ENCODE measurements at regions not wholly inside any gene's neighbourhood (a gene's known extent, or its start where the extent isn't known, plus 50 kb on each side); places are given as distances from the start of the nearest gene placed in this dataset.

- no peak for TF ChIP-seq RARB (CRISPR knock-in tag; IDR thresholded peaks at IDR 0.05)
- TF ChIP-seq BHLHE40 (IDR thresholded peaks at IDR 0.05; ENCODE audit: low read depth, low read length): no peak
- no peak for TF ChIP-seq MAFK (IDR thresholded peaks at IDR 0.05; ENCODE audit: partially characterized antibody)
- TF ChIP-seq RFX5 (IDR thresholded peaks at IDR 0.05): no peak
- TF ChIP-seq EHMT2 (IDR thresholded peaks at IDR 0.05; ENCODE audit: low read depth): no peak
Measured at GRCh38 chr16:76857402-76857801, 333.6 kb upstream of the MON1B start (continued).

GRCh38 chr16:76862901-76863300, 328.1 kb upstream of the MON1B start:
- no peak for ATAC-seq
- peaks cover 3% of the 10 kb centered on the region; the same call in 1 of the 3 replicates for H3K9me3 ChIP-seq
- ChIA-PET CTCF (no interaction called here), POLR2A (no interaction called here)
- no peak overlapping the region for H3K27ac ChIP-seq
- TF ChIP-seq EP300 (IDR thresholded peaks at IDR 0.05): no peak
- no peaks in the 10 kb centered on the region for H3K4me1 ChIP-seq
- no peak for DNase-seq (ENCODE audit: low read depth in 1 of 2, low spot score in 1 of 2)
- H3K4me3 ChIP-seq: no peak overlapping the region
- no peak overlapping the region for H3K4me2 ChIP-seq
- no peak for FAIRE-seq

DNA sequence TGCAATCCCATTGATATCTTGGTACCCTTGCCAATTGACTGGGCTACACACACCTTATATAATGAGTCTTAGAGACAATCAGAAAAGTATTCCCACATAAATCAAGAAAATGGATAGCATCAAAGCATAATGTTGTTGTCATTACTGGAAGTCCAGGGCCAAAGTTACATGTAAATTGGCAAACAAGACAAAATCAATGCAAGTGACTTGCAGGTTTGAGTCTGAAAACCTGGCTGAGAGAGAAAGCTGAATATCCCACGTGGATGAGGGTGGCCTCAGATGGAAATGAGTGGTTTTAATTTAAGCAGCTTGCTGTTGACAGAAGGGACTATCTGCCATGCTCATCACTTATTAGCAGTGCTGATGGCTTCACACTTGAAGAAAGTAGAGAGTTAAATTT, 324.0 kb upstream of the MON1B start:
- CTCF ChIA-PET: no interaction called here
- Histone ChIP-seq H3K27ac (no peak overlapping the region), H3K4me2 (no peak overlapping the region), H3K4me1 (no peaks in the 10 kb centered on the region), H3K9me3 (no peaks in the 10 kb centered on the region), H3K4me3 (no peak overlapping the region)
- WGBS (ENCODE audit: missing lambda C conversion rate): 8% methylated on average over 1 of the region's 1 CpG
- no peak for FAIRE-seq
- POLR2A ChIA-PET: no interaction called here
- no peak for ATAC-seq
- TF ChIP-seq BHLHE40 (IDR thresholded peaks at IDR 0.05; ENCODE audit: low read depth, low read length) (no peak), MAFK (IDR thresholded peaks at IDR 0.05; ENCODE audit: partially characterized antibody) (no peak), RAD21 (conservative IDR thresholded peaks at IDR 0.05 in 1 of 2, IDR thresholded peaks at IDR 0.05 in 1 of 2) (no peak), CBX8 (IDR thresholded peaks at IDR 0.05) (no peak), RARB (CRISPR knock-in tag; IDR thresholded peaks at IDR 0.05) (no peak), MAZ (IDR thresholded peaks at IDR 0.05; ENCODE audit: borderline replicate concordance, low read depth, low read length) (no peak), NR3C1 (IDR thresholded peaks at IDR 0.05) (no peak), POLR2A (IDR thresholded peaks at IDR 0.05; ENCODE audit: low read length) (no peak), BCL3 (IDR thresholded peaks at IDR 0.05) (no peak), POLR2AphosphoS2 (conservative IDR thresholded peaks at IDR 0.05; ENCODE audit: low read length) (no peak)
- TF ChIP-seq, protein P1, sequence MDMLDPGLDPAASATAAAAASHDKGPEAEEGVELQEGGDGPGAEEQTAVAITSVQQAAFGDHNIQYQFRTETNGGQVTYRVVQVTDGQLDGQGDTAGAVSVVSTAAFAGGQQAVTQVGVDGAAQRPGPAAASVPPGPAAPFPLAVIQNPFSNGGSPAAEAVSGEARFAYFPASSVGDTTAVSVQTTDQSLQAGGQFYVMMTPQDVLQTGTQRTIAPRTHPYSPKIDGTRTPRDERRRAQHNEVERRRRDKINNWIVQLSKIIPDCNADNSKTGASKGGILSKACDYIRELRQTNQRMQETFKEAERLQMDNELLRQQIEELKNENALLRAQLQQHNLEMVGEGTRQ (IDR thresholded peaks at IDR 0.05): no peak
- no peak for DNase-seq (ENCODE audit: low read depth in 1 of 2, low spot score in 1 of 2)

GRCh38 chr16:76875898-76876297, 315.1 kb upstream of the MON1B start:
- CTCF ChIA-PET: no interaction called here
- H3K4me3 ChIP-seq: no peak overlapping the region
- WGBS (ENCODE audit: missing lambda C conversion rate): 11% methylated on average over 1 of the region's 1 CpG

More at GRCh38 chr16:76875898-76876297, 315.1 kb upstream of the MON1B start:
- POLR2A ChIA-PET: no interaction called here
- Histone ChIP-seq H3K4me1 (no peaks in the 10 kb centered on the region), H3K4me2 (no peak overlapping the region), H3K9me3 (no peaks in the 10 kb centered on the region), H3K27ac (no peak overlapping the region)
- TF ChIP-seq CBX2 (IDR thresholded peaks at IDR 0.05; ENCODE audit: borderline replicate concordance, low read depth) (no peak), KDM5A (IDR thresholded peaks at IDR 0.05) (no peak), E2F6 (IDR thresholded peaks at IDR 0.05; ENCODE audit: borderline replicate concordance, low read depth) (no peak)
- TF ChIP-seq, protein P1 (IDR thresholded peaks at IDR 0.05): no peak
- ATAC-seq (no peak), DNase-seq (ENCODE audit: low read depth in 1 of 2, low spot score in 1 of 2) (no peak), FAIRE-seq (no peak)

Measured in A549 (cell line).